HepG2 (cell line): ENCODE measurements at regions not wholly inside any gene's neighbourhood (a gene's known extent, or its start where the extent isn't known, plus 50 kb on each side); places are given as distances from the start of the nearest gene placed in this dataset.
"Not testable (repeated sequence)": the region's sequence is repeated elsewhere in the genome, so short reads cannot be mapped to it uniquely, and the experiment has no call there.

Experiments used
- ATAC-seq: fragments of 200-7000 bp; cut with Tn5 transposase; 3 replicates; pipeline ENCODE4 v1.9.1; 2020; ENCODE audit warnings: mild to moderate bottlenecking, moderate library complexity
- BruUV-seq: library from RNA; stranded (reverse); fragments of 400-500 nt; replicated peaks from 2 replicates; lab custom pipeline; 2021; lab: Mats Ljungman, UMichigan
- CTCF ChIA-PET: fragments of 300-600 bp; formaldehyde crosslinking; extraction: SDS; loops from one replicate; lab custom pipeline; 2021; ENCODE audit warnings: low total read pairs, inconsistent platforms, low intra/inter-chr PET ratio; lab: Yijun Ruan, JAX
- POLR2A ChIA-PET: fragments of 350-600 bp; sonication (Branson Sonifier 250); formaldehyde crosslinking; loops from one replicate; lab custom pipeline; 2020; ENCODE audit warnings: antibody characterized with exemption, inconsistent platforms; lab: Yijun Ruan, JAX
- DNase-seq: peaks from one replicate; pipeline ENCODE4 v3.0.0-alpha.2; 2015; ENCODE audit warnings: low spot score
- FAIRE-seq: peaks from 3 replicates; lab custom pipeline; 2011; peaks lifted over from hg19 to GRCh38; lab: Jason Lieb, UNC
- H2AFZ ChIP-seq: one replicate; pipeline ENCODE4 v1.6.1; 2011; ENCODE audit warnings: low read length, inconsistent platforms
- H3K27ac ChIP-seq: fragments of 300-600 bp; 3 replicates; pipeline ENCODE4 v1.8.0; 2011; ENCODE audit warnings: mixed run types, mild to moderate bottlenecking, mixed read lengths, low read length, inconsistent platforms; ENCODE audit not compliant: insufficient read depth; ENCODE audit errors: extremely low read length
- H3K27me3 ChIP-seq, 2 experiments: fragments of 200-600 bp in 1 of 2; 2 replicates in 1 of 2; 3 replicates in 1 of 2; pipeline versions ENCODE4 v1.6.0 to v1.8.0; 2011; ENCODE audit warnings: low read length in 2 of 2, mild to moderate bottlenecking in 2 of 2, moderate library complexity in 2 of 2, inconsistent platforms in 1 of 2; ENCODE audit not compliant: insufficient read depth in 2 of 2, control insufficient read depth in 1 of 2
- H3K36me3 ChIP-seq, 2 experiments: fragments of 200-600 bp in 1 of 2; replicated peaks in 1 of 2; 2 replicates in 1 of 2; 3 replicates in 1 of 2; pipeline versions ENCODE4 v1.5.1 to v1.8.0; 2011; ENCODE audit warnings: low read length in 2 of 2, inconsistent platforms in 1 of 2; ENCODE audit not compliant: insufficient read depth in 2 of 2, control insufficient read depth in 1 of 2
- H3K4me1 ChIP-seq: 2 replicates; pipeline ENCODE4 v1.5.1; 2012; ENCODE audit warnings: low read length, inconsistent platforms; ENCODE audit not compliant: insufficient read depth
- H3K4me2 ChIP-seq: 2 replicates; pipeline ENCODE4 v1.6.0; 2011; ENCODE audit warnings: low read depth, low read length, inconsistent platforms
- H3K4me3 ChIP-seq, 3 experiments: fragments of 200-600 bp in 1 of 3; sonication (generic), shearing (Covaris generic) in 1 of 3; replicated peaks in 1 of 3; 2 replicates each; pipeline ENCODE4 v1.5.1; 2011 to 2016; ENCODE audit warnings: low read length in 3 of 3, inconsistent platforms in 2 of 3, low read depth in 2 of 3, mild to moderate bottlenecking in 2 of 3, control low read depth in 1 of 3, mixed read lengths in 1 of 3; ENCODE audit not compliant: insufficient read depth in 1 of 3
- H3K79me2 ChIP-seq: one replicate; pipeline ENCODE4 v1.6.1; 2011; ENCODE audit warnings: low read length, inconsistent platforms; ENCODE audit not compliant: insufficient read depth
- H3K9ac ChIP-seq: 2 replicates; pipeline ENCODE4 v1.6.0; 2011; ENCODE audit warnings: mild to moderate bottlenecking, low read depth, low read length, inconsistent platforms; ENCODE audit not compliant: insufficient read depth
- H3K9me3 ChIP-seq: 2 replicates; pipeline ENCODE4 v1.5.1; 2012; ENCODE audit warnings: mild to moderate bottlenecking, low read length
- H4K20me1 ChIP-seq: 2 replicates; pipeline ENCODE4 v1.6.0; 2011; ENCODE audit warnings: inconsistent platforms, mild to moderate bottlenecking, low read length, moderate library complexity; ENCODE audit not compliant: insufficient read depth
- HMGXB4 ChIP-seq, 2 experiments: sonication (generic) in 1 of 2; formaldehyde crosslinking in 1 of 2; IDR thresholded peaks; 2 replicates each; pipeline versions ENCODE4 v1.4.0 to v1.6.1; 2018 to 2020; ENCODE audit warnings: missing genetic modification reagents in 2 of 2, borderline replicate concordance in 1 of 2, low read depth in 1 of 2, mild to moderate bottlenecking in 1 of 2, missing biosample characterization in 1 of 2
- IRF9 ChIP-seq: sonication (generic); formaldehyde crosslinking; IDR thresholded peaks from 2 replicates; pipeline ENCODE4 v1.8.0; 2022; ENCODE audit warnings: missing genetic modification reagents, mild to moderate bottlenecking, borderline replicate concordance
- KLF9 ChIP-seq: IDR thresholded peaks from 2 replicates; pipeline ENCODE4 v1.6.1; 2016; ENCODE audit warnings: low read depth
- NCOA5 ChIP-seq: sonication (generic); formaldehyde crosslinking; IDR thresholded peaks from 2 replicates; pipeline ENCODE4 v1.4.0; 2020; ENCODE audit warnings: missing genetic modification reagents
- TBX3 ChIP-seq: fragments of 450-650 bp; IDR thresholded peaks from 2 replicates; pipeline ENCODE4 v1.6.1; 2017; ENCODE audit warnings: antibody characterized with exemption, mild to moderate bottlenecking, inconsistent platforms, borderline replicate concordance
- ZMAT5 ChIP-seq: sonication (generic); formaldehyde crosslinking; IDR thresholded peaks from 2 replicates; pipeline ENCODE4 v1.5.0; 2020; ENCODE audit warnings: mild to moderate bottlenecking, low read depth, missing genetic modification reagents, borderline replicate concordance
- ZNF224 ChIP-seq: sonication (generic); formaldehyde crosslinking; IDR thresholded peaks from 2 replicates; pipeline ENCODE4 v1.5.0; 2020; ENCODE audit warnings: mild to moderate bottlenecking, missing genetic modification reagents
- WGBS: methylation state at CpG from one replicate; pipeline ENCODE4 v1.1.6; 2017; ENCODE audit warnings: low lambda C conversion rate; 5-methylcytosine and 5-hydroxymethylcytosine counted together
- in situ Hi-C: cut with HindIII; loops from 2 replicates; pipeline ENCODE4 v1.10.0; 2017; ENCODE audit warnings: low pct_unique_long_range_greater_than_20kb; ENCODE audit not compliant: extremely low pct_ligation_motif_present
- intact Hi-C: fragments of 100-400 bp; cut with micrococcal nuclease; formaldehyde crosslinking; loops from one replicate; pipeline ENCODE4 v1.10.0; 2022; ENCODE audit not compliant: unreplicated experiment

DNA sequence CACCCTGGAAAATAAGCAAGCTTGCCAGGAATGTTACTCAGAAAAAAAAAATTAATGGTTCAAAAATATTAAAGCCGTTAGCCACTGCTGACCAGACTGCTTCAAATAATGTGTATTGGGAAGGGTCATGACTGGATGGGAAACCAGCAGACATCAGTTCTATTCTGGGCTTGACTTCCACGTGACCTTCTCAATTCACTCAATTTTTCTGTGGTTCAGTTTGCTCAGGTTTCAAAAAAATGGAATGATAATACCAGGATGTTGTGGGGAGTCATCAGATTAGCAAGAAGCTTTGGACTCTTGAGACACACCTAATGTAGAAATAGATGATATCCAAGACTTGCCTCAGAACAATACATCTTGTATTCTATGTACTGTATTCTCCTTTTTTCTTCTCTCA is 541.9 kb upstream of the BOD1L1 start:
- 7% methylated on average over 2 of the region's 2 CpGs for WGBS
- no peaks in the 10 kb centered on the region for H3K4me1 ChIP-seq
- BruUV-seq = no TSS peak

DNA sequence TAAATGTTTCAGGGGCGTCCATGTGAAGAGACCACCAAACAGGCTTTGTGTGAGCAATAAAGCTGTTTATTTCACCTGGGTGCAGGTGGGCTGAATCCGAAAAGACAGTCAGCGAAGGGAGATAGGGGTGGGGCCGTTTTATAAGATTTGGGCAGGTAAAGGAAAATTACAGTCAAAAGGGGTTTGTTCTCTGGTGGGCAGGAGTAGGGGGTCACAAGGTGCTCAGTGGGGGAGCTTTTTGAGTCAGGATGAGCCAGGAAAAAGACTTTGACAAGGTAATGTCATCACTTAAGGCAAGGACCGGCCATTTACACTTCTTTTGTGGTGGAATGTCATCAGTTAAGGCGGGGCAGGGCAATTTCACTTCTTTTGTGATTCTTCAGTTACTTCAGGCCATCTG is 542.4 kb upstream of the BOD1L1 start:
- POLR2A ChIA-PET, CTCF ChIA-PET, intact Hi-C loops, H3K79me2 ChIP-seq, H3K27me3 ChIP-seq, in situ Hi-C loops, H3K9ac ChIP-seq, H3K4me1 ChIP-seq, DNase-seq, FAIRE-seq, H2AFZ ChIP-seq, H3K27ac ChIP-seq, BruUV-seq, H3K4me3 ChIP-seq, H4K20me1 ChIP-seq, H3K4me2 ChIP-seq, ATAC-seq, H3K36me3 ChIP-seq: not testable (repeated sequence)
- 8% methylated on average over 6 of the region's 6 CpGs for WGBS
- peaks cover 47% of the 10 kb centered on the region for H3K9me3 ChIP-seq

More for the DNA sequence above, 541.9 kb upstream of the BOD1L1 start:
- FAIRE-seq = no peak
- Histone ChIP-seq H4K20me1 (no peaks in the 10 kb centered on the region), H3K4me3 (no peak overlapping the region), H3K9ac (no peak overlapping the region), H3K4me2 (no peak overlapping the region), H3K36me3 (no peaks in the 10 kb centered on the region), H3K27ac (no peak overlapping the region), H2AFZ (no peak overlapping the region), H3K79me2 (no peaks in the 10 kb centered on the region), H3K9me3 (peaks cover 49% of the 10 kb centered on the region), H3K27me3 (no peaks in the 10 kb centered on the region)
- in situ Hi-C loops = no loop called here
- intact Hi-C loops = no loop called here
- TF ChIP-seq ZMAT5 (CRISPR knock-in tag) (no peak), HMGXB4 (CRISPR knock-in tag; IDR thresholded peaks at IDR 0.05; ENCODE audit: borderline replicate concordance in 1 of 2, low read depth in 1 of 2) (no peak), NCOA5 (no peak), IRF9 (CRISPR knock-in tag) (no peak), TBX3 (no peak), KLF9 (CRISPR knock-in tag) (no peak), ZNF224 (CRISPR knock-in tag) (no peak)
- ChIA-PET POLR2A (no interaction called here), CTCF (no interaction called here)
- ATAC-seq = no peak
- DNase-seq = no peak
